GM21381 (cell line): ENCODE measurements at regions not wholly inside any gene's neighbourhood (a gene's known extent, or its start where the extent isn't known, plus 50 kb on each side); places are given as distances from the start of the nearest gene placed in this dataset.

Experiments used
- ATAC-seq: cut with Tn5 transposase; IDR thresholded peaks from one replicate; pipeline ENCODE4 v1.9.1; 2021; ENCODE audit warnings: mild to moderate bottlenecking, moderate library complexity; ENCODE audit not compliant: unreplicated experiment

GRCh38 chr22:48331691-48332220, 1495.9 kb downstream of the BRD1 start:
- ATAC-seq, result no peak

GRCh38 chr22:48331266-48331665, 1496.4 kb downstream of the BRD1 start:
- ATAC-seq, result no peak

GRCh38 chr22:48327721-48328120, 1500.0 kb downstream of the BRD1 start:
- no peak for ATAC-seq

GRCh38 chr22:48323746-48324145, 1503.9 kb downstream of the BRD1 start:
- ATAC-seq, result no peak

- no peak for ATAC-seq
Observed at GRCh38 chr22:48322907-48323306, 1504.8 kb downstream of the BRD1 start.

GRCh38 chr22:48321986-48322545, 1505.6 kb downstream of the BRD1 start:
- ATAC-seq, result no peak

GRCh38 chr22:48320683-48321451, 1506.8 kb downstream of the BRD1 start:
- no peak for ATAC-seq

GRCh38 chr22:48320048-48320682, 1507.5 kb downstream of the BRD1 start:
- no peak for ATAC-seq

- no peak for ATAC-seq
Observed at GRCh38 chr22:48319321-48320047, 1508.2 kb downstream of the BRD1 start.

- ATAC-seq, result no peak
Observed at GRCh38 chr22:48318575-48319320, 1508.9 kb downstream of the BRD1 start.

GRCh38 chr22:48318173-48318572, 1509.5 kb downstream of the BRD1 start:
- no peak for ATAC-seq

- no peak for ATAC-seq
Observed at GRCh38 chr22:48316257-48317250, 1511.1 kb downstream of the BRD1 start.

GRCh38 chr22:48315439-48316256, 1512.0 kb downstream of the BRD1 start:
- no peak for ATAC-seq

GRCh38 chr22:48314073-48314472, 1513.6 kb downstream of the BRD1 start:
- no peak for ATAC-seq

GRCh38 chr22:48313175-48313830, 1514.4 kb downstream of the BRD1 start:
- ATAC-seq, result no peak

- ATAC-seq, result no peak
Observed at GRCh38 chr22:48310740-48311139, 1516.9 kb downstream of the BRD1 start.

GRCh38 chr22:48310289-48310688, 1517.4 kb downstream of the BRD1 start:
- ATAC-seq, result no peak

- no peak for ATAC-seq
Observed at GRCh38 chr22:48309836-48310235, 1517.8 kb downstream of the BRD1 start.
